ENCODE measurements at regions not wholly inside any gene's neighbourhood (a gene's known extent, or its start where the extent isn't known, plus 50 kb on each side); places are given as distances from the start of the nearest gene placed in this dataset.

GRCh38 chr13:106814463-106814862 lies 246.5 kb upstream of the ARGLU1 start:
- POLR2A ChIA-PET: no interaction called here

More at GRCh38 chr13:106814463-106814862, 246.5 kb upstream of the ARGLU1 start:
- intact Hi-C loops (cut with micrococcal nuclease): no loop called here
- H3K4me1 ChIP-seq (ENCODE audit: control insufficient read depth in 1 of 2, insufficient read depth in 2 of 2, low read length in 2 of 2): no peaks in the 10 kb centered on the region
- H4K20me1 ChIP-seq (ENCODE audit: insufficient read depth): no peaks in the 10 kb centered on the region
- TF ChIP-seq, protein P1, sequence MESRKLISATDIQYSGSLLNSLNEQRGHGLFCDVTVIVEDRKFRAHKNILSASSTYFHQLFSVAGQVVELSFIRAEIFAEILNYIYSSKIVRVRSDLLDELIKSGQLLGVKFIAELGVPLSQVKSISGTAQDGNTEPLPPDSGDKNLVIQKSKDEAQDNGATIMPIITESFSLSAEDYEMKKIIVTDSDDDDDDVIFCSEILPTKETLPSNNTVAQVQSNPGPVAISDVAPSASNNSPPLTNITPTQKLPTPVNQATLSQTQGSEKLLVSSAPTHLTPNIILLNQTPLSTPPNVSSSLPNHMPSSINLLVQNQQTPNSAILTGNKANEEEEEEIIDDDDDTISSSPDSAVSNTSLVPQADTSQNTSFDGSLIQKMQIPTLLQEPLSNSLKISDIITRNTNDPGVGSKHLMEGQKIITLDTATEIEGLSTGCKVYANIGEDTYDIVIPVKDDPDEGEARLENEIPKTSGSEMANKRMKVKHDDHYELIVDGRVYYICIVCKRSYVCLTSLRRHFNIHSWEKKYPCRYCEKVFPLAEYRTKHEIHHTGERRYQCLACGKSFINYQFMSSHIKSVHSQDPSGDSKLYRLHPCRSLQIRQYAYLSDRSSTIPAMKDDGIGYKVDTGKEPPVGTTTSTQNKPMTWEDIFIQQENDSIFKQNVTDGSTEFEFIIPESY (IDR thresholded peaks at IDR 0.05; ENCODE audit: extremely low read depth, insufficient replicate concordance, low read length): no peak
- no peak for TF ChIP-seq CBX3 (IDR thresholded peaks at IDR 0.05; ENCODE audit: low read depth)
- TF ChIP-seq POLR2AphosphoS5 (IDR thresholded peaks at IDR 0.05; ENCODE audit: low read depth, low read length): no peak
- no peak for TF ChIP-seq POLR2A (IDR thresholded peaks at IDR 0.05; ENCODE audit: borderline replicate concordance, extremely low read depth, insufficient read depth, insufficient read length)
- TF ChIP-seq FOSL1 (IDR thresholded peaks at IDR 0.05; ENCODE audit: low read depth): no peak
- no peak for TF ChIP-seq TCF7L2 (IDR thresholded peaks at IDR 0.05; ENCODE audit: borderline replicate concordance, extremely low read depth, insufficient read depth, insufficient read length)
- TF ChIP-seq EZH2 (IDR thresholded peaks at IDR 0.05): no peak
- TF ChIP-seq, protein P2, sequence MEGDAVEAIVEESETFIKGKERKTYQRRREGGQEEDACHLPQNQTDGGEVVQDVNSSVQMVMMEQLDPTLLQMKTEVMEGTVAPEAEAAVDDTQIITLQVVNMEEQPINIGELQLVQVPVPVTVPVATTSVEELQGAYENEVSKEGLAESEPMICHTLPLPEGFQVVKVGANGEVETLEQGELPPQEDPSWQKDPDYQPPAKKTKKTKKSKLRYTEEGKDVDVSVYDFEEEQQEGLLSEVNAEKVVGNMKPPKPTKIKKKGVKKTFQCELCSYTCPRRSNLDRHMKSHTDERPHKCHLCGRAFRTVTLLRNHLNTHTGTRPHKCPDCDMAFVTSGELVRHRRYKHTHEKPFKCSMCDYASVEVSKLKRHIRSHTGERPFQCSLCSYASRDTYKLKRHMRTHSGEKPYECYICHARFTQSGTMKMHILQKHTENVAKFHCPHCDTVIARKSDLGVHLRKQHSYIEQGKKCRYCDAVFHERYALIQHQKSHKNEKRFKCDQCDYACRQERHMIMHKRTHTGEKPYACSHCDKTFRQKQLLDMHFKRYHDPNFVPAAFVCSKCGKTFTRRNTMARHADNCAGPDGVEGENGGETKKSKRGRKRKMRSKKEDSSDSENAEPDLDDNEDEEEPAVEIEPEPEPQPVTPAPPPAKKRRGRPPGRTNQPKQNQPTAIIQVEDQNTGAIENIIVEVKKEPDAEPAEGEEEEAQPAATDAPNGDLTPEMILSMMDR (IDR thresholded peaks at IDR 0.05 in 2 of 3, conservative IDR thresholded peaks at IDR 0.05 in 1 of 3; ENCODE audit: borderline replicate concordance in 1 of 3, insufficient read depth in 1 of 3, low read depth in 2 of 3, low read length in 2 of 3): no peak
- TF ChIP-seq YY1 (IDR thresholded peaks at IDR 0.05; ENCODE audit: extremely low read depth, insufficient replicate concordance, low read depth, low read length): no peak
- no peak for TF ChIP-seq MAX (IDR thresholded peaks at IDR 0.05)
- no peak for TF ChIP-seq ZNF274 (IDR thresholded peaks at IDR 0.05; ENCODE audit: low read depth, low read length)
- TF ChIP-seq JUND (IDR thresholded peaks at IDR 0.05): no peak
- TF ChIP-seq ATF3 (IDR thresholded peaks at IDR 0.05): no peak
- TF ChIP-seq EGR1 (IDR thresholded peaks at IDR 0.05; ENCODE audit: low read depth): no peak
- TF ChIP-seq ZFX (IDR thresholded peaks at IDR 0.05): no peak
- TF ChIP-seq EZH2phosphoT487 (IDR thresholded peaks at IDR 0.05; ENCODE audit: borderline replicate concordance): no peak
- no peak for TF ChIP-seq SRF (IDR thresholded peaks at IDR 0.05; ENCODE audit: low read depth)
- TF ChIP-seq CEBPB (IDR thresholded peaks at IDR 0.05; ENCODE audit: low read depth): no peak
- no peak for TF ChIP-seq RAD21 (IDR thresholded peaks at IDR 0.05; ENCODE audit: low read depth)
- no peak for TF ChIP-seq SP1 (IDR thresholded peaks at IDR 0.05; ENCODE audit: low read depth)
- no TSS peak for BruUV-seq (replicated peaks)
- H3K9ac ChIP-seq (ENCODE audit: low read length): no peak overlapping the region
- H3K79me2 ChIP-seq (ENCODE audit: insufficient read depth, low read length): no peaks in the 10 kb centered on the region
- ChIA-PET CTCF (no interaction called here), RAD21 (ENCODE audit: low non-redundant PET in 1 of 2, low total read pairs in 2 of 2, uncharacterized antibody in 2 of 2, unreplicated experiment in 2 of 2) (no interaction called here)
- H3K36me3 ChIP-seq (ENCODE audit: control insufficient read depth in 1 of 2, insufficient read depth in 2 of 2, low read length in 2 of 2): no peaks in the 10 kb centered on the region
- H3K9me3 ChIP-seq (ENCODE audit: control insufficient read depth in 1 of 2, insufficient read depth in 1 of 2, low read depth in 1 of 2, low read length in 2 of 2): no peaks in the 10 kb centered on the region
- H3K27ac ChIP-seq (ENCODE audit: low read depth, low read length): no peak overlapping the region
- H3K4me3 ChIP-seq (replicated peaks in 1 of 2; ENCODE audit: low read depth in 1 of 2, low read length in 2 of 2): no peak overlapping the region
- no peak for ATAC-seq
- no peaks in the 10 kb centered on the region; the same call in 1 of the 2 replicates for H3K27me3 ChIP-seq (ENCODE audit: insufficient read depth, low read length)
- no peak overlapping the region for H2AFZ ChIP-seq (ENCODE audit: low read depth, low read length, poor library complexity, severe bottlenecking)
- no peaks in the 10 kb centered on the region for H3K9me2 ChIP-seq (ENCODE audit: insufficient read depth)
- DNase-seq (ENCODE audit: low read depth, low spot score): no peak
- H3K4me2 ChIP-seq (ENCODE audit: low read length): no peak overlapping the region
